Adrenal gland (tissue), 5 donors: ENCODE measurements at regions not wholly inside any gene's neighbourhood (a gene's known extent, or its start where the extent isn't known, plus 50 kb on each side); places are given as distances from the start of the nearest gene placed in this dataset.

Experiments
- POLR2A ChIP-seq, 2 donors: fragments of 450-650 bp; IDR thresholded peaks; one replicate each; pipeline ENCODE4 v1.6.1; 2017; ENCODE audit warnings: antibody characterized with exemption in 2 of 2, mild to moderate bottlenecking in 2 of 2, moderate library complexity in 1 of 2
- TF ChIP-seq, protein P1 (sequence below), 6 experiments: fragments of 450-650 bp in 4 of 6; fragments of 200-600 bp in 2 of 6; sonication (generic) in 1 of 6; IDR thresholded peaks; 1 replicate in 5 of 6; 2 replicates in 1 of 6; pipeline versions ENCODE4 v1.5.1 to v1.8.0; 2016 to 2021; ENCODE audit warnings: antibody characterized with exemption in 6 of 6, mild to moderate bottlenecking in 2 of 6, moderate library complexity in 1 of 6
- donor health status: DM: no; HTN: no; CAD: no.

- TF ChIP-seq, protein P1, sequence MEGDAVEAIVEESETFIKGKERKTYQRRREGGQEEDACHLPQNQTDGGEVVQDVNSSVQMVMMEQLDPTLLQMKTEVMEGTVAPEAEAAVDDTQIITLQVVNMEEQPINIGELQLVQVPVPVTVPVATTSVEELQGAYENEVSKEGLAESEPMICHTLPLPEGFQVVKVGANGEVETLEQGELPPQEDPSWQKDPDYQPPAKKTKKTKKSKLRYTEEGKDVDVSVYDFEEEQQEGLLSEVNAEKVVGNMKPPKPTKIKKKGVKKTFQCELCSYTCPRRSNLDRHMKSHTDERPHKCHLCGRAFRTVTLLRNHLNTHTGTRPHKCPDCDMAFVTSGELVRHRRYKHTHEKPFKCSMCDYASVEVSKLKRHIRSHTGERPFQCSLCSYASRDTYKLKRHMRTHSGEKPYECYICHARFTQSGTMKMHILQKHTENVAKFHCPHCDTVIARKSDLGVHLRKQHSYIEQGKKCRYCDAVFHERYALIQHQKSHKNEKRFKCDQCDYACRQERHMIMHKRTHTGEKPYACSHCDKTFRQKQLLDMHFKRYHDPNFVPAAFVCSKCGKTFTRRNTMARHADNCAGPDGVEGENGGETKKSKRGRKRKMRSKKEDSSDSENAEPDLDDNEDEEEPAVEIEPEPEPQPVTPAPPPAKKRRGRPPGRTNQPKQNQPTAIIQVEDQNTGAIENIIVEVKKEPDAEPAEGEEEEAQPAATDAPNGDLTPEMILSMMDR (IDR thresholded peaks at IDR 0.05), result no peak
- no peak for TF ChIP-seq POLR2A (IDR thresholded peaks at IDR 0.05)
These were observed 311.5 kb upstream of the DEPDC1 start for GRCh38 chr1:68808351-68808750.
